Right atrium auricular region (tissue), 2 donors: ENCODE measurements at regions not wholly inside any gene's neighbourhood (a gene's known extent, or its start where the extent isn't known, plus 50 kb on each side); places are given as distances from the start of the nearest gene placed in this dataset.

Experiments
- DNase-seq: peaks from one replicate; pipeline ENCODE4 v3.0.0-alpha.2; 2019; ENCODE audit warnings: low spot score
- H3K27ac ChIP-seq, 2 donors: fragments of 200-600 bp; sonication (generic); 1 replicate in 1 of 2; 2 replicates in 1 of 2; pipeline ENCODE4 v1.5.1; 2016 to 2019
- H3K27me3 ChIP-seq, 2 donors: fragments of 200-600 bp; sonication (generic); one replicate each; pipeline versions ENCODE4 v1.5.1 to v1.6.0; 2017 to 2019
- H3K36me3 ChIP-seq: fragments of 200-600 bp; sonication (generic); one replicate; pipeline ENCODE4 v1.5.1; 2016
- H3K4me1 ChIP-seq, 2 donors: fragments of 200-600 bp; sonication (generic); one replicate each; pipeline versions ENCODE4 v1.5.1 to v1.6.0; 2017 to 2019
- H3K4me3 ChIP-seq, 2 donors: fragments of 200-600 bp; sonication (generic); 1 replicate in 1 of 2; 2 replicates in 1 of 2; pipeline ENCODE4 v1.5.1; 2017 to 2019; ENCODE audit warnings: mild to moderate bottlenecking in 1 of 2, moderate library complexity in 1 of 2
- H3K9me3 ChIP-seq, 2 donors: fragments of 200-600 bp; sonication (generic); one replicate each; pipeline ENCODE4 v1.5.1; 2019
- CTCF ChIP-seq, 2 donors: fragments of 200-600 bp; sonication (generic); IDR thresholded peaks; one replicate each; pipeline ENCODE4 v1.5.1; 2019; ENCODE audit warnings: antibody characterized with exemption in 2 of 2

- H3K27ac ChIP-seq, result no peak overlapping the region
- H3K9me3 ChIP-seq, result no peaks in the 10 kb centered on the region
- no peaks in the 10 kb centered on the region for H3K4me1 ChIP-seq
- TF ChIP-seq CTCF (IDR thresholded peaks at IDR 0.05), result no peak
- DNase-seq, result no peak
- no peaks in the 10 kb centered on the region for H3K36me3 ChIP-seq
- no peak overlapping the region for H3K4me3 ChIP-seq
- H3K27me3 ChIP-seq, result no peaks in the 10 kb centered on the region
These were observed 103.8 kb downstream of the LYPLAL1 start for GRCh38 chr1:219277304-219278105.

- H3K4me3 ChIP-seq, result no peak overlapping the region
- H3K36me3 ChIP-seq, result no peaks in the 10 kb centered on the region
- H3K4me1 ChIP-seq, result peaks cover 0 to 9% of the 10 kb centered on the region in 2 donors
- H3K9me3 ChIP-seq, result no peaks in the 10 kb centered on the region
- no peak overlapping the region for H3K27ac ChIP-seq
- no peaks in the 10 kb centered on the region for H3K27me3 ChIP-seq
- DNase-seq, result no peak
- no peak for TF ChIP-seq CTCF (IDR thresholded peaks at IDR 0.05)
These were observed 102.5 kb downstream of the LYPLAL1 start for GRCh38 chr1:219276049-219276738.

GRCh38 chr1:219273088-219273686 is 99.5 kb downstream of the LYPLAL1 start:
- Histone ChIP-seq H3K27me3 (no peaks in the 10 kb centered on the region), H3K36me3 (no peaks in the 10 kb centered on the region), H3K4me1 (peaks cover 0 to 10% of the 10 kb centered on the region in 2 donors), H3K9me3 (no peaks in the 10 kb centered on the region), H3K27ac (no peak overlapping the region), H3K4me3 (no peak overlapping the region)
- TF ChIP-seq CTCF (IDR thresholded peaks at IDR 0.05), result no peak
- DNase-seq, result no peak

GRCh38 chr1:219271818-219272535 is 98.3 kb downstream of the LYPLAL1 start:
- peak overlapping the region; percentile 16 to 40 for H3K27ac ChIP-seq
- no peak for DNase-seq
- H3K36me3 ChIP-seq, result no peaks in the 10 kb centered on the region
- no peak for TF ChIP-seq CTCF (IDR thresholded peaks at IDR 0.05)
- H3K27me3 ChIP-seq, result no peaks in the 10 kb centered on the region
- peaks cover 0 to 10% of the 10 kb centered on the region in 2 donors for H3K4me1 ChIP-seq
- no peaks in the 10 kb centered on the region for H3K9me3 ChIP-seq
- no peak overlapping the region for H3K4me3 ChIP-seq

- peaks cover 0 to 10% of the 10 kb centered on the region in 2 donors for H3K4me1 ChIP-seq
- no peak for DNase-seq
- no peaks in the 10 kb centered on the region for H3K27me3 ChIP-seq
- no peak overlapping the region for H3K27ac ChIP-seq
- no peaks in the 10 kb centered on the region for H3K36me3 ChIP-seq
- H3K4me3 ChIP-seq, result no peak overlapping the region
- TF ChIP-seq CTCF (IDR thresholded peaks at IDR 0.05), result no peak
- H3K9me3 ChIP-seq, result no peaks in the 10 kb centered on the region
These were observed 95.5 kb downstream of the LYPLAL1 start for GRCh38 chr1:219269171-219269570.
